ENCODE measurements at regions not wholly inside any gene's neighbourhood (a gene's known extent, or its start where the extent isn't known, plus 50 kb on each side); places are given as distances from the start of the nearest gene placed in this dataset.

GRCh38 chr13:53379485-53379884 is 350.9 kb downstream of the OLFM4 start:
- Mint-ChIP-seq H3K9me3 (peaks cover 10% of the 10 kb centered on the region), H3K27me3 (no peaks in the 10 kb centered on the region), H3K4me3 (no peak overlapping the region), H3K36me3 (no peaks in the 10 kb centered on the region), H3K27ac (no peak overlapping the region), H3K4me1 (ENCODE audit: unreplicated experiment) (no peaks in the 10 kb centered on the region)
- no peak for TF ChIP-seq CTCF (conservative IDR thresholded peaks at IDR 0.05)
- DNase-seq (ENCODE audit: extremely low spot score, unreplicated experiment): no peak

- Mint-ChIP-seq H3K27ac (no peak overlapping the region), H3K4me1 (ENCODE audit: unreplicated experiment) (no peaks in the 10 kb centered on the region), H3K4me3 (no peak overlapping the region), H3K9me3 (peaks cover 10% of the 10 kb centered on the region), H3K27me3 (no peaks in the 10 kb centered on the region), H3K36me3 (no peaks in the 10 kb centered on the region)
- no peak for TF ChIP-seq CTCF (conservative IDR thresholded peaks at IDR 0.05)
- DNase-seq (ENCODE audit: extremely low spot score, unreplicated experiment): no peak
These were observed 353.4 kb downstream of the OLFM4 start for GRCh38 chr13:53382008-53382407.

GRCh38 chr13:53398051-53398450 is 369.4 kb downstream of the OLFM4 start:
- H3K36me3 Mint-ChIP-seq: no peaks in the 10 kb centered on the region
- peaks cover 4% of the 10 kb centered on the region for H3K27me3 Mint-ChIP-seq
- no peaks in the 10 kb centered on the region for H3K9me3 Mint-ChIP-seq
- no peak overlapping the region for H3K4me3 Mint-ChIP-seq
- H3K27ac Mint-ChIP-seq: no peak overlapping the region
- no peak for DNase-seq (ENCODE audit: extremely low spot score, unreplicated experiment)
- TF ChIP-seq CTCF (conservative IDR thresholded peaks at IDR 0.05): no peak
- no peaks in the 10 kb centered on the region for H3K4me1 Mint-ChIP-seq (ENCODE audit: unreplicated experiment)

GRCh38 chr13:53405616-53406015 is 377.0 kb downstream of the OLFM4 start:
- H3K36me3 Mint-ChIP-seq: no peaks in the 10 kb centered on the region
- TF ChIP-seq CTCF (conservative IDR thresholded peaks at IDR 0.05): peak; percentile 36
- H3K9me3 Mint-ChIP-seq: no peaks in the 10 kb centered on the region
- no peak for DNase-seq (ENCODE audit: extremely low spot score, unreplicated experiment)
- no peaks in the 10 kb centered on the region for H3K27me3 Mint-ChIP-seq
- peaks cover under 1% of the 10 kb centered on the region for H3K4me1 Mint-ChIP-seq (ENCODE audit: unreplicated experiment)
- no peak overlapping the region for H3K27ac Mint-ChIP-seq
- H3K4me3 Mint-ChIP-seq: no peak overlapping the region

- Mint-ChIP-seq H3K27me3 (no peaks in the 10 kb centered on the region), H3K9me3 (no peaks in the 10 kb centered on the region), H3K27ac (no peak overlapping the region), H3K4me3 (no peak overlapping the region), H3K4me1 (ENCODE audit: unreplicated experiment) (peaks cover 18% of the 10 kb centered on the region), H3K36me3 (no peaks in the 10 kb centered on the region)
- no peak for TF ChIP-seq CTCF (conservative IDR thresholded peaks at IDR 0.05)
- no peak for DNase-seq (ENCODE audit: extremely low spot score, unreplicated experiment)
These were observed 379.7 kb downstream of the OLFM4 start for GRCh38 chr13:53408306-53408705.
